NCI-H2171 (cell line): ENCODE measurements at regions not wholly inside any gene's neighbourhood (a gene's known extent, or its start where the extent isn't known, plus 50 kb on each side); places are given as distances from the start of the nearest gene placed in this dataset.
A peak's percentile ranks its signal among the peaks of the same experiment; 100 is the strongest.
"Not testable (repeated sequence)": the region's sequence is repeated elsewhere in the genome, so short reads cannot be mapped to it uniquely, and the experiment has no call there.

Experiments
- DNase-seq: peaks from one replicate; lab custom pipeline; 2025; lab: John Stamatoyannopoulos, UW

DNA sequence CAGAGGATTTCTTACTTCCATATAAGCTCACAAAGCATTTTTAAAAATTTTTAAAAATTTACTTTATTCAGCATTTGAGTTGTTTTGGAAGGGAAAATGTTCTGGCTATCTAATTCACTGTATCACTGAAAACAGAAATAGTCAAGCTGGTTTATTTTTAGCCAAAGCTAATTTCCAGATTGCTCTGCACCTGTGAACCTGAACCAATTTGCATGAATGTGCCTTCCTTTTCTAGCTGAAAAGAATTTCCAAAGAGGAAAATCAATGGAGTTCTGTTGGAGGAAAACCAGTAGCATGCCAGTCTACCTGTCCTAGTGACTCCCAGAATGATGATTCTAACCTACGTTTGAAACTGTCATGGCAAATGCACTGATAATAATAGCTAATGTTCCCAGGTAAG is 134.2 kb upstream of the LIPC start:
- no peak for DNase-seq

DNA sequence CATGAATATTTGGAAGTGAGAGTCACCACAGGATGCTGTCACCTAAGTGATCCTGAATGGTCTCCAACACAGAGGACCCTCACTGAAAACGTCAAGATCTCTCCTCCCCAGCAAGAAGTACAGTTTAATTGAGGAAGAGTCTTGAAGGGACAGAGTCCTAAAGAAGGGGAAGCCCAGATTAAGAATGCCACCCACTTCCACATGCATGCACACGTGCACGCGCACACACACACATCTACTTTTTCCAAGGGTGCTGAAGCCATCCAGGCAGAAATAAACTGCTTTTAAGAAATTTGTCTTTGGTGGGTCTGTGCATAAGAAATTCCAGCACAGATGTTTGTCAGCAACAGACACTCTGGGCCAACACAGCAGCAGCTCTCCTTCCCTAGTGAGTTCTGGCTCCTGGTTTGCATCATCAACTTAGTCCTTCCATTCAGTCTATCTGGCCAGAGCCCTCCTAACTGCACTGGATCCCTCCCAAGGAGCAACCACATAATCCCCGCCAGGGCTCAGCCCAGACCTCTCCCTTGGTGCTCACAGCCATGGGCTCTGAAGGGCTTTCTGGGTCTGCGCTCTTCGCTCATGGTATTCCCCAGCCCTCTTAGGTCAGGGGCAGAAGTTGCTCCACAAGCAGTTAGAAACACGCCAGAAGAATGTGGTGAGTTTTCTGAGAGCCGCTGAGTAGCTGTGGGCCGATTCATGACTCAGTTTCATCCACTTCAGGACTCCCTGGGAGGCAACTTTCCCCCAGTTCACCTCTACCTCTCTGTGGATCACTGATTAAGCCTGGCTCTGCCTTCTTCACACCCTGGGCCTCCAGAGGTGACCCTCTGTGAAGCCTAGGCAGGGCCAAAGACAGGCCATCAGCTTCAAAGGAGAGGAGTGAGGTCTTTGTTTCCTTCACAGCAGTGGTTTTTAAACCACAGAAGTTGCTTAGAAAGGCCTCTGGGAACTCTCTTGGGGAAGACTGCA is 132.6 kb upstream of the LIPC start:
- DNase-seq = no peak

DNA sequence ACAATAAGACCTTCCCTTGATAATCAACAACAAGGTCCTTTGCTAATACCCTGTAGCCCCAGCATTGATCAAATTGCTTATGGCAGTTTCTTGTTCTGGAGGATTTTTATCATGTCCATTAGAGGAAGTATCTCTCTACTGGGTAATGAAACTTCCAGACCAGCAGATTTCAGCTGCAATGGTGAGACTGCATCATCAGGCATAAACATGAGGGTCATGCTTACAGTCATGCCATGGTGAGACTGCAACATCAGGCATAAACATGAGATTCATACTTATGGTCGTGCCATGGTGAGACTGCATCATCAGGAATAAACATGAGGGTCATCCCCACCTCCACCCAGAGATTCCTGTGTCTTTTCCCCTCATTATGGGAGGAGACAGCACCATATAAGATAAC is 129.0 kb upstream of the LIPC start:
- DNase-seq = no peak

DNA sequence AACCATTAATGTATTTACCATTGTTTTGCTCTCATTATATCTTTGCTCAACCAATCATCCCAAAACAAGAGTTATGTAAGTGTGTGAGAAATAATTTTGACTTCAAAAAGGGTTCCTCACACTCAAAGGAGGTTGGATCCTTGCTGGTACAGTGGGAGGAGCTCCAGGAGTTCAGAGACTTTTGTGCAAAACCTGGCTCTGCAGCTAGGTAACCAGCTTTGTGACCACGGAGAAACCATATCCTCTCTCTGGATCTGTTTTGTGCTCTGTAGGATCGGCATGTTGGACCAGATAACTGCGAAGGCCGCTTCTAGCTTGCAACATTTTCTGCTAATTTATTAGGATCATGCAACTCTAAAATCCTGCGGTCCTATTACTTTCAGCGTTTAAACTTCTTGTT is 128.6 kb upstream of the LIPC start:
- no peak for DNase-seq

DNA sequence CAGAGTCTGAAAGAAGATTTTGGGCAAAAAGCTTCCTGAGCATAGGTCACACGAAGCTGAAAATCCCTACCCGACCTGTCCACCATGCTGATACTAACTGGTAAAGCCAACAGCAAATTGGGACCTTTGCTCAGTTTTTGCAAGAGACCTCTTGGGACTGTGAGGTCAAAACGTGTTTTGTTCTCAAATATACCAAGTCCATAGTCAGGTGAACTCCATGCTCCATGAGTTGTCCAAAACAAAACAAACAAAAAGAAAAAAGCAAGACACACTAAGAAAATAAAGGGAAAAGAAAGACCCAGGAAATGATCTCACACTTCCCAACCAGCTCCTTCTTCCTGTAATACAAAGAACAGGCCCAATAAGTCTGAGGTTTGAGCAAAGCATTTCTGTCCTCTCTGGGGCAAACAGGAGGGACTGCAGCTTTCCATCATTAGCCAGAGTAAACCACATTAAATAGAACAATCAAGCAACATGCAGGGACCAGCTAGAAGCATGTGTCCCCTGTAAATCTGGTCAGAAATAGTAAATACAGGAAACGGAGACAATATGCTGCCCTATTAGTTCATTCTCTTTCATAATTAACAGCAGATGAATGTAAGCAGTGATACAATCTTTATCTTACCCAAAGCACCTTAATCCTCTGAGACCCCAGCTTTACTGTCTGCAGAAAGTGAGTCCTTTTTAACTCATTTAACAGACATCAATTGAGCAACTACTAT is 125.0 kb upstream of the LIPC start:
- no peak for DNase-seq

DNA sequence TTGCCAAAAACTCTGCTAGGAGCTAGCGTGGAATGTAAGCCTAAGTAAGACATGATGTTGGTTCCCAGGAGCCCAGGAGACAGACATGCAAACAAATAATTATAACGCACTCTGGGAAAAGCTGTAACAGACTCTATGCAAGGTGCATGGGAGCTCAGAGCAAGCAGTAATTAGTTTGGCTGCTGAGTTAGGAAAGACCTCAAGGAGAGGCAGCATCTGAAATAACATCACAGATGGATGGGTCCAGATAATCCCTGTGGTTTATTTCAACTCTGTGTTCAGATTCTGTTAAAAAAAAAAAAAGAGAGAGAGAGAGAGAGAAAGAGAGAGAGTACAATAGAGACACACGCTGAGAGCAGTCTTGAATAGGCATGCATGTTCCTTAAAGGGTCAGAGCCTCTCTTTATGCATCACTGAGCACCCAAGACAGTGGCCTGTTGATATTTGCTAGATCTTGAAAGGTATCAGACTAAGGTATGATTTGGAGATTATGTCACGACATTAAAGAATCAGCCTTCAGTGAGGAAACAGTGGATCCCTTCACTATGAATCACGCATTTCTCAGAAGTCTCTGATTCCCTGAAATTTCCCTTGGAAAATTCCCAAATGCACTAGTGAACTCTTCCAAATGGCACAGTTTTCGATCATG is 124.4 kb upstream of the LIPC start:
- peak; percentile 4 for DNase-seq

DNA sequence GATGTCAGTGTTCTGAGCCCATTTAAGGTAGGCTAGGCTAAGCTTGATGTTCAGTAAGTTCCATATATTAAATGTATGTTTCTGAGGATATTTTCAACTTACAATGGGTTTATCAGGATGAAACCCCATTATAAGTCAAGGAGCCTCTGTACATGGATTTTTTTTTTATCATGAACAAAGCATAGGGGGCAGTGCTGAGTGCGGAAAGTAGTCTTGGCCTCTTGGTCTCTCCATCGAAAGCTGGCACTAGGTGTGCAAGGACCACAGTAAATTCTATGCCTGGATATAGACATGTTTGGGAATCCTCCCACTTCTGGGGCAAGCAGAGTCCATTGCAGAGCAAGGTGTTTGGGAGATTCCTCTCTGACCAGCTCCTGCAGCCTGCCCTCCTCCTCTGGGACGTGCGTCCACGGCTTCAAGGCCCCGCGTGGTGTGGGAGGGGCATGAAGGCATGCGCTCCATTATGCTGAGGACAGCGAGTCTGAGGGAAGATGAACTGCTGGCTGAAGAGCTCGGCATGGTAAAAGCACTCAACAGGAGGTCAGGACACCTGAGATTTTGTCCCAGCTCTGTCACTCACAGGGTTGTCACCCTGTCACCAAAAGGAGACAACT is 122.9 kb upstream of the LIPC start:
- DNase-seq = no peak

DNA sequence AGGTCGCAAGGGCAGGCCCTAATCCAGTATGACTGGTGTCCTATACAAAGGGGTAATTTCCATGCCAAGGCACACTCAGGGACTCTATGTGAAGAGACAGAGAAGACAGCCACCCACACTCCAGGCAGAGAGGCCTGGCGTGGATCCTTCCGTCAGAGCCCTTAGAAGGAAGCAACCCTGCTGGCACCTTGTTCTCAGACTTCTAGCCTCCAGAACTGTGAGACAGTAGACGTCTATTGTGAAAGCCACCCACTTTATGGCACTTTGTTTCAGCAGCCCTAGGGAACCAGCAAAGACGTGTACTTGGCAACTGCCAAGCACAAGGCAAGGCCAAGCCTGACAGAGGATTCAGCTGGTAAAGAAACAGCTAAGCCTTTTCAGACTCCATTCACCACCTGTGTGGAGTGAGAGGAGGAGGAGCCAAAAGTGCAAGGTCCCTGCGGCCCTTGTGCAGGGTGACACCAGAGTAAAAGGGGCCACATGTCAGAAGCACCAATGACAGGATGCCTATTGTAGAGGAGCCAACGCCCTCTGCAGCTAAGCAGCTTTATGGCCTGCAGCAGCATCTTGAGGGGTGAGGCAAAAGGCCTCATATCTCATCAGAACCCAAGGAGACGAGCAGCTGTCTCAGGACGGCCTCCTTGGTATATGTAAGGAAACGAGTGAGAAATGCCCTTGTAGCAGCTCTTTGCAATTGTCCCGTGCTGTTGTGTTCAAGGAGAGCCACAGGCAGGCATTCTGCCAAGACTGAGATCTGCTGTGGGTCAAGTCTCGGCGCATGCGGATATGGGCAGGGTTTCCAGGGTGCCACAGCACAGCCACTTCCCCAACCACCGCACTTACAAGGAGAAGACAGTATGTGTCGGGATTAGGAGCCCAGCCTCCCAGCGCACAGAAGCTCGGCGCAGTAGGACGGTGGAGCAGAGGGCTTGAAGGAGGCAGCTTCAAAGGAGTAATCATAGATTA is 121.5 kb upstream of the LIPC start:
- DNase-seq = no peak

DNA sequence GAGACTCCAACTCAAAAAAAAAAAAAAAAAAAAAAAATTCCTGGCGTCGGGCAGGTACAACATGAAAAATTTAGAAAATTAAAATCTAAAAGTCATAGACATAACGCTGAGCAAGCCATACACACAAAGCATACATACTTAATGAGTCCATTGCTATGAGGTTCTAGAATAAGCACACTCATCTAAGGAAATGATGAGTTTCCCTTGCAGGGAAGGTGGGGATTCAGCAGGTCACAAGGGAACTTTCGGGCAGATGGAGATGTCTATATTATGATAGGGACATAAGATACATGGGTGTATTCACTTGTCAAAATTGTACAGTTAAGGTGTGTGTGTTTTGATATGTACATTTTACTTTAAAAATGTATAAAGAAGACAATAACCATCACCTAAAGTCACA is 120.2 kb upstream of the LIPC start:
- no peak for DNase-seq

DNA sequence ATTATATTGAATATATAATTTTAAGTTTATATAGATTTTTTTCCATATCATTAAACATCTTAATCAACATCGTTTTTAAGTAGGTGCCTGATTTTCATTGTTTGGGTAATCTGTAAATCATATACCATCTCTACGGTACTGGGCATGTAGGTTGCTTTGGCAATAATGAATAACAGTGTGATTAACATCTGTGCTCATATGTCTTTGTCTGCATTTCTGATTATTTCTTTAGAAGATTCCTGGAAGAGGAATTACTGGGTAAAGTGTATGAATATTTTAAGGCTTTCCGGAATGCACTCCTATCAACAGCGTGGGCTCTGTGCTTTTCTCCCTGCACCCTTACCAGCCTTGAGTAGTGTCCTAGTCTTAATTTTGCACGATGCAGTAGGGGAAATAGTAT is 119.8 kb upstream of the LIPC start:
- no peak for DNase-seq

DNA sequence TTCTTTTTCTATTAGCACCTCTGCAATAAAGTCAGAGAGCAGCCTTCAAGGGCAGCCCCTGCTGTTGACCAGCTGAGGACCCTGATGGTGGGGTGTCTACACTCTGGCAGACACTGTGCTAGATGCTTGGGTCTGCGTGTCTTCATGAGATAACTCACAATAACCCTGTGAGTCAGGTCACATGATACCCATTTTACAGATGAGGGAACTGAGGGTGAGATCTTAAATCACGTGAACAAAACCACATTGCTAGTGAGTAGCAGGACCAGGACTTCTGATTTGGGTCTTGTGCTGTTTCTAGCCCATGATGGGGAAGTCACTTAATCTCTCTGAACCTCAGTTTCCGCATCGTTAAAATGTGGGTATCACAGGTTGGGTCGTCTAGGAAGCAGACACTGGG is 118.5 kb upstream of the LIPC start:
- DNase-seq = no peak

DNA sequence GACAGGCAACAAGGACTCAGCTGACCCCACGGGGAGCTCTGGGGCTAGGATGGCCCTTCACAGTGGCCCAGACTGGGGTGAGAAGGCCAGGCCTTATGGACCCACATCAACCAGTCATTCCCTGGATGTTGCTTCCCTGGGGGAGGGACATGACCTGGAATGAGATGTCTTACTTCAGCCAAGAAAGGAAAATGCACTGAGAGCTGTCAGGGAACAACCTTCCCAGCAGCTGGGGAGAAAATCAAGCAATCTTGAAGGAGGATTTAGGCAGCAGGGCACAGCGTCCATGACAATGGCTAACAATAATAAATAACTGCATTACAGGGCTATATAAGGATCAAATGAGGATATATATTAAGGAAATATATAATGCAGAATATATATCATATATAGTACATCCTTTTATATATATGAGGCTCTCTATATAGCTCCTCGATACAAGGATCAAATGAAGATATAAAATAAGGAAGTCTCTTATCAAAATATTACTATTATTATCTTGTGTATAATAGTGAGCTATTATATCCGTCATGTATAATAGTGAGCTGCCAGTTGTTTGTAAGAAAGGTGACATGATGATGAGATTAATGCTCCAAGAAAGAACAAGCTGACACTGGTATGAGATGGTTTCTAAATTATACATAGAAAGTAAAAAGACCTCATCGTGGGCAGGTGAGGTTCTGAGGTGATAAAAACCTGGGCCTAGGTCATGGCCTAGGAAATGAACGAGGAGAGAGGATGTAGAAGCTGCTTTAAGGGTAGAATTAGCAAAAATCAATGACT is 117.8 kb upstream of the LIPC start:
- no peak for DNase-seq

DNA sequence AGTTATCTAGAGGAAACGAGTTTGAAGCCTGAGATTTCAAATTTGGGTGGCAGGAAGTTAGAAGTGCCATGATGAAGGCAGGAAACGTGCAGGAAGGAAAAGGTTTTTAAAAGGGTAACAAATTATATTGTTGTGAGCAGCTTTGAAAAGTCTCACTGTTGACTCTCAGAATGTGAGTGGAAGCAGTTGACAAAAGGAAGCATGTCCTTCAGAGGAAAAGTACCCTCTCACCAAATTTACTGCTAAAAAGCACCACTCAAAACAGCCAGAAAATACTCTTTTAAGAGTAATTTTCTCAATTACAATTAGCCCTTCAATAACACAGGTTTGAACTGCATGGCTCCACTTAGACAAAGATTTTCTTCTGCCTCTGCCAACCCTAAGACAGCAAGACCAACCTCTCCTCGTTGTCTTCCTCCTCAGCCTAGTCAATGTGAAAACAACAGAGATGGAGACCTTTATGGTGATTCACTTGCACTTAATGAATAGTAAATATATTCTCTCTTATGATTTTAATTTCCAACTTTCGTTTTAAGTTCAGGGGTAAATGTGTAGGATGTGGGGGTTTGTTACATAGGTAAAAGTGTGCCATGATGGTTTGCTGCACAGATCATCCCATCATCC is 117.1 kb upstream of the LIPC start:
- no peak for DNase-seq

DNA sequence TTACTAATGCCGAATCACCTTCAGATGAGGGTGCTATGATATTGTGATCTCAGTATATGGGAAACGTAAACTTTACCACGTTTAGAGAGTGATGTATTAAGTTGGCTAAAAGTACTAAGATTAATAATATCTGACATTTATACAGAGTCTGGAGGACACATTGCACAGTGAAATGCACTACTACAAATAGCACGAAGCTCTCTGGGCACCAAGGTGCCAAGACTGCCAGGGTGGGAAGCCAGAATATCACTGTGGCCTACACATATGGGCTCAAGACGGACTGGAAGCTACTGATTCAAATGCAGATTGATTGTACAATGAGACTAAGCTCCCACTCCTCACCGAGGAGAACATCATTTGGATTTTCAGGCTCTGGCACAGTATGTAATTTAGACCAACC is 113.3 kb upstream of the LIPC start:
- no peak for DNase-seq

DNA sequence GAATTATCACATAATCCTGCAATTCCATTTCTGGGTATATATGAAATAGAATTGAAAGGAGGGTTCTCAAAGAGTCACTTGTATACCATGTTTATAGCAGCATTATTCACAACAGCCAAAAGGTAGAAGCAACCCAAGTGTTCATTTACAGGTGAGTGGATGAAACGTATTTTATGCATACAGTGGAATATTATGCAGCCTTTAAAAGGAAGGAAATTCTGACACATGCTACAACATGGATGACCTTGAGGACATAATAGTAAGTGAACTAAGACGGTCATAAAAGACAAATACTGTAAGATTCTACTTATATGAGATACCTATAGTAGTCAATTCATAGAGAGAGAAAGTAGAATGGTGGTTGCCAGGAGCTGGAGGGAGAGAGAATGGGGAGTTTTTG is 110.8 kb upstream of the LIPC start:
- DNase-seq = no peak

DNA sequence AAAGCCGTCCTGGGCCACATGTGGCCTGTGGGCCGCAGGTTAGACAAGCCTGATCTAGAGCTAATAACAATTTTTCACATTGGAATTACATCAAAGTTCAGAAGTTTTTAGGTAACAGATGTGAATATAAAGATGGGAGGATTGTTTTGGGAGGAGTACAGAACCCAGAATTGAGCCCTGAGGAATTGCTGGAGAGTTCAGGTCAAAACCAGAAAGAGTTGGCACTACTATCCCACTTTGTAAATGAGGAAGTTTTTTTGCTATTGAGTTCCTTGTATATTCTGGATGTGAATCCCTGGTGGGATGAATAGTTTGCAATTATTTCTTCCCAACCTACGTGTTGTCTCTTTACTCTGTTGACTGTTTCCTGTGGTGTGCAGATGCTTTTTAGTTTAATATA is 109.5 kb upstream of the LIPC start:
- DNase-seq = no peak

DNA sequence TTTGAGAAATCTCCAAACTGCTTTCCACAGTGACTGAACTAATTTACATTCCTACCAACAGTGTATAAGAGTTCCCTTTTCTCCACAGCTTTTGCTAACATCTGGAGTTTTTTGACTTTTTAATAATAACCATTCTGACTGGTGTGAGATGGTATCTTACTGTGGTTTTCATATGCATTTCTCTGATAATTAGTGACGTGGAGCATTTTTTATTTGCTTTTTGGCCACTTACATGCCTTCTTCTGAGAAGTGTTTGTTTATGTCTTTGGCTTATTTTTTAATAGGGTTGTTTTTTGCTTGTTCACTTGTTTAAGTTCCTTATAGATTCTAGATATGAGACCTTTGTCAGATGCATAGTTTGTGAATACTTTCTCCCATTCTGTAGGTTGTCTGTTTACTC is 108.5 kb upstream of the LIPC start:
- not testable (repeated sequence) for DNase-seq

DNA sequence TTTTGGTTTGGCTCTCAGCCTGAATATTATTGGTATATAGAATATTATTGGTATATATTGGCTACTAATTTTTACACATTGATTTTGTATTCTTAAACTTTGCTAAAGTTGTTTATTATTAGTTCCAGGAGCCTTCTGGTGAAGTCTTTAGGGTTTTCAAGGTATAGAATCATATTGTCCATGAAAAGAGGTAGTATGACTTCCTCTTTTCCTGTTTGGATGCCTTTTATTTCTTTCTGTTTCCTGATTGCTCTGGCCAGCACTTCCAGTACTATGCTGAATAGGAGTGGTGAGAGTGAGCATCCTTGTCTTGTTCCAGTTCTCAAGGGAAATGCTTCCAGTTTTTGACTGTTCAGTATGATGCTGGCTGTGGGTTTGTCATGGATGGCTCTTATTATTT is 107.3 kb upstream of the LIPC start:
- DNase-seq = no peak

DNA sequence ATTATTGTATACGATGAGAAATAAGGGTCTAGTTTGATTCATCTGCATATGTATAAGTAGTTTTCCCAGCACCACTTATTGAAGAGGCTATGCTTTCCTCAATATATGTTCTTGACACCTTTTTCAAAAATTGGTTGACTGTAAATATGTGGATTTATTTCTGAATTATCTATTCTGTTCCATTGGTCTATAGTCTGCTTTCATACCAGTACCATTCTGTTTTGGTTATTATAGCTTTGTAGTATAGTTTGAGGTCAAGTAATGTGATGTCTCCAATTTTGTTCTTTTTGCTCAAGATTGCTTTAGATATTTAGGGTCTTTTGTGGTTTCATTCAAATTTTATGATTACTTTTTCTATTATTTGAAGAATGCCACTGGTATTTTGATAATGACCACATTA is 103.8 kb upstream of the LIPC start:
- DNase-seq = no peak

DNA sequence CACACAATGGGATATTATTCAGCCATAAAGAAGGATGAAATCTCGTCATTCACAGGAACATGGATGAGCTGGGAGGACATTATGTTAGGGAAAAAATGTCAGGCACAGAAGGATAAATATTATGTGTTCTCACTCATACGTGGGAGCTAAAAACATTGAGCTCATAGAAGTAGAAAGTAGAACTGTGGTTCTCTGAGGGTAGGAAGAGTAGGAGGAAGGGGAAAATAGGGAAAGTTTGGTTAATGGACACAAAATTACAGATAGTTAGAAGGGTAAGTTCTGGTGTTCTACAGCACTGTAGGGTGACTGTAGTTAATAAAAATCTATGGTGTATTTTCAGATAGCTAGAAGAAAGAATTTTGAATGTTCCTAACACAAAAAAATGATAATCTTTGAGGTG is 102.6 kb upstream of the LIPC start:
- DNase-seq = no peak
